GM23338 (cell line): ENCODE measurements at regions not wholly inside any gene's neighbourhood (a gene's known extent, or its start where the extent isn't known, plus 50 kb on each side); places are given as distances from the start of the nearest gene placed in this dataset.

Source experiments
- ATAC-seq: fragments of 200-7000 bp; cut with Tn5 transposase; 3 replicates; pipeline ENCODE4 v1.9.1; 2020
- DNase-seq: peaks from one replicate; pipeline ENCODE4 v3.0.0-alpha.2; 2015; ENCODE audit warnings: low spot score
- H2AFZ ChIP-seq: fragments of 200-600 bp; sonication (generic); 2 replicates; pipeline ENCODE4 v1.8.0; 2016; ENCODE audit warnings: antibody characterized with exemption, mild to moderate bottlenecking, moderate library complexity
- H3F3A ChIP-seq: fragments of 200-600 bp; sonication (generic); replicated peaks from 2 replicates; pipeline ENCODE4 v1.8.0; 2017; ENCODE audit warnings: antibody characterized with exemption, mixed run types, low read depth
- H3K27ac ChIP-seq: fragments of 200-600 bp; sonication (generic); 2 replicates; pipeline ENCODE4 v1.6.1; 2016; ENCODE audit warnings: low read depth
- H3K27me3 ChIP-seq: fragments of 200-600 bp; sonication (generic); 2 replicates; pipeline ENCODE4 v1.8.0; 2016; ENCODE audit warnings: mild to moderate bottlenecking, mixed run types, moderate library complexity; ENCODE audit not compliant: insufficient read depth
- H3K36me3 ChIP-seq: fragments of 200-600 bp; sonication (generic); 2 replicates; pipeline ENCODE4 v1.8.0; 2016; ENCODE audit warnings: mild to moderate bottlenecking; ENCODE audit not compliant: insufficient read depth
- H3K4me1 ChIP-seq: fragments of 200-600 bp; sonication (generic); 2 replicates; pipeline ENCODE4 v1.8.0; 2016; ENCODE audit warnings: mild to moderate bottlenecking, moderate library complexity; ENCODE audit not compliant: insufficient read depth
- H3K4me2 ChIP-seq: fragments of 200-600 bp; sonication (generic); 2 replicates; pipeline ENCODE4 v1.7.1; 2017; ENCODE audit warnings: mixed run types
- H3K4me3 ChIP-seq: fragments of 200-600 bp; sonication (generic); 2 replicates; pipeline ENCODE4 v1.6.1; 2016; ENCODE audit warnings: mixed run types
- H3K79me2 ChIP-seq: fragments of 200-600 bp; sonication (generic); replicated peaks from 2 replicates; pipeline ENCODE4 v1.8.0; 2017; ENCODE audit warnings: mild to moderate bottlenecking; ENCODE audit not compliant: insufficient read depth
- H3K9me2 ChIP-seq: fragments of 200-600 bp; sonication (generic); 2 replicates; pipeline ENCODE4 v1.8.0; 2017; ENCODE audit not compliant: insufficient read depth
- H4K20me1 ChIP-seq: fragments of 200-600 bp; sonication (generic); replicated peaks from 2 replicates; pipeline ENCODE4 v1.8.0; 2017; ENCODE audit warnings: mild to moderate bottlenecking; ENCODE audit not compliant: insufficient read depth
- H3K27ac Mint-ChIP-seq: 2 replicates; pipeline ENCODE4 v1.8.0; 2020; ENCODE audit warnings: inconsistent platforms, mild to moderate bottlenecking, moderate library complexity, mixed read lengths
- H3K27me3 Mint-ChIP-seq: 3 replicates; pipeline ENCODE4 v1.8.0; 2022; ENCODE audit warnings: low read depth, mild to moderate bottlenecking, moderate library complexity, mixed read lengths, inconsistent platforms; ENCODE audit not compliant: insufficient read depth, poor library complexity
- H3K36me3 Mint-ChIP-seq: 3 replicates; pipeline ENCODE4 v1.8.0; 2021; ENCODE audit warnings: low read depth, mild to moderate bottlenecking, inconsistent platforms, moderate library complexity, mixed read lengths
- H3K4me1 Mint-ChIP-seq: 3 replicates; pipeline ENCODE4 v1.8.0; 2020; ENCODE audit warnings: mild to moderate bottlenecking, inconsistent platforms, mixed read lengths
- H3K4me3 Mint-ChIP-seq: 3 replicates; pipeline ENCODE4 v1.8.0; 2021; ENCODE audit warnings: moderate library complexity, mild to moderate bottlenecking, inconsistent platforms, mixed read lengths
- H3K9me3 Mint-ChIP-seq: 3 replicates; pipeline ENCODE4 v1.8.0; 2020; ENCODE audit warnings: moderate library complexity, mild to moderate bottlenecking, inconsistent platforms, mixed read lengths
- CREB1 ChIP-seq: fragments of 250-450 bp; sonication (Bioruptor Pico); IDR thresholded peaks from 2 replicates; pipeline ENCODE4 v1.5.0; 2020; ENCODE audit warnings: low read depth, mild to moderate bottlenecking, moderate library complexity
- ETS1 ChIP-seq: IDR thresholded peaks from 2 replicates; pipeline ENCODE4 v1.6.1; 2016; ENCODE audit warnings: antibody characterized with exemption
- EZH2 ChIP-seq: fragments of 200-600 bp; sonication (generic); IDR thresholded peaks from one replicate; pipeline ENCODE4 v1.8.0; 2017; ENCODE audit warnings: antibody characterized with exemption, mild to moderate bottlenecking, low read depth; ENCODE audit not compliant: unreplicated experiment
- EZH2phosphoT487 ChIP-seq: fragments of 200-600 bp; sonication (generic); IDR thresholded peaks from one replicate; pipeline ENCODE4 v1.8.1; 2018; ENCODE audit warnings: antibody characterized with exemption; ENCODE audit not compliant: unreplicated experiment
- JUNB ChIP-seq: IDR thresholded peaks from one replicate; pipeline ENCODE4 v1.6.1; 2016; ENCODE audit warnings: antibody characterized with exemption; ENCODE audit not compliant: unreplicated experiment
- NANOG ChIP-seq: IDR thresholded peaks from 2 replicates; pipeline ENCODE4 v1.6.1; 2016; ENCODE audit warnings: antibody characterized with exemption, borderline replicate concordance
- POLR2AphosphoS5 ChIP-seq: IDR thresholded peaks from 2 replicates; pipeline ENCODE4 v1.6.1; 2016; ENCODE audit warnings: antibody characterized with exemption, low read depth
- STAT1 ChIP-seq: IDR thresholded peaks from one replicate; pipeline ENCODE4 v1.6.1; 2016; ENCODE audit warnings: antibody characterized with exemption; ENCODE audit not compliant: unreplicated experiment
- ZNF114 ChIP-seq: fragments of 250-450 bp; sonication (Bioruptor Pico); IDR thresholded peaks from 2 replicates; pipeline ENCODE4 v1.5.0; 2020; ENCODE audit warnings: mild to moderate bottlenecking, moderate library complexity
- ZNF331 ChIP-seq: fragments of 250-450 bp; sonication (Bioruptor Pico); IDR thresholded peaks from 2 replicates; pipeline ENCODE4 v1.5.0; 2020; ENCODE audit warnings: low read depth, mild to moderate bottlenecking, moderate library complexity
- ZNF462 ChIP-seq: fragments of 250-450 bp; sonication (Bioruptor Pico); IDR thresholded peaks from 2 replicates; pipeline ENCODE4 v1.5.0; 2020; ENCODE audit warnings: mild to moderate bottlenecking, moderate library complexity
- TF ChIP-seq, protein P1 (sequence below), 2 experiments: fragments of 200-600 bp in 1 of 2; sonication (generic) in 1 of 2; conservative IDR thresholded peaks; 2 replicates each; pipeline versions ENCODE4 v1.5.1 to v1.6.1; 2016 to 2017; ENCODE audit warnings: antibody characterized with exemption in 2 of 2, low read depth in 2 of 2, mild to moderate bottlenecking in 2 of 2, moderate library complexity in 1 of 2
- TF ChIP-seq, protein P2 (sequence below): IDR thresholded peaks from one replicate; pipeline ENCODE4 v1.6.1; 2018; ENCODE audit warnings: antibody characterized with exemption; ENCODE audit not compliant: unreplicated experiment

DNA sequence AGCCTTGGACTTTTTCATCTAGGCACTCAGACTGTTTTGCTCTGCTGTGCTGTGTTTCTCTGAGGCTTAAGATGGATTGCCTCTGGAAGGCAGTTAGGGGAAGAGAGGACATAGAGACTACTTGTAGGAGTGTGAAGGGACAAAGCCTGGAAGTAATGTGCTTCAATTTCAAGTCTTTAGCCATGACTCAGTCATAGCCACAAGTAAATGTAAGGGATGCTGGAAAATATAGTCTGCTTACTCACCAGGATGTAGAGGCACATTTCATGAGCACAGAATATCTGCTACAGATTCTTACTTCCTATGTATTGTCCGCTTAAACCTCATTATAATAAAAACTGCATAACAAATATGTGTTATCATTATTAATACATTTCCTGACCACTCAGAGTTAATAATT, 794.3 kb upstream of the NOVA1 start:
- Histone ChIP-seq H2AFZ (no peak overlapping the region), H3K36me3 (no peaks in the 10 kb centered on the region), H3K4me2 (no peak overlapping the region), H3K4me3 (no peak overlapping the region), H3K27ac (no peak overlapping the region), H3K4me1 (no peaks in the 10 kb centered on the region), H4K20me1 (no peaks in the 10 kb centered on the region), H3K27me3 (no peaks in the 10 kb centered on the region), H3K79me2 (no peaks in the 10 kb centered on the region), H3K9me2 (no peaks in the 10 kb centered on the region), H3F3A (no peaks in the 10 kb centered on the region)
- Mint-ChIP-seq H3K27me3 (no peaks in the 10 kb centered on the region), H3K27ac (no peak overlapping the region), H3K36me3 (no peaks in the 10 kb centered on the region), H3K9me3 (no peaks in the 10 kb centered on the region), H3K4me1 (no peaks in the 10 kb centered on the region), H3K4me3 (no peak overlapping the region)
- ATAC-seq = no peak
- DNase-seq = no peak
- TF ChIP-seq NANOG = no peak
- TF ChIP-seq ZNF331 = no peak
- no peak for TF ChIP-seq ZNF462
- no peak for TF ChIP-seq CREB1 (CRISPR knock-in tag)
- TF ChIP-seq EZH2 = no peak
- TF ChIP-seq, protein P1, sequence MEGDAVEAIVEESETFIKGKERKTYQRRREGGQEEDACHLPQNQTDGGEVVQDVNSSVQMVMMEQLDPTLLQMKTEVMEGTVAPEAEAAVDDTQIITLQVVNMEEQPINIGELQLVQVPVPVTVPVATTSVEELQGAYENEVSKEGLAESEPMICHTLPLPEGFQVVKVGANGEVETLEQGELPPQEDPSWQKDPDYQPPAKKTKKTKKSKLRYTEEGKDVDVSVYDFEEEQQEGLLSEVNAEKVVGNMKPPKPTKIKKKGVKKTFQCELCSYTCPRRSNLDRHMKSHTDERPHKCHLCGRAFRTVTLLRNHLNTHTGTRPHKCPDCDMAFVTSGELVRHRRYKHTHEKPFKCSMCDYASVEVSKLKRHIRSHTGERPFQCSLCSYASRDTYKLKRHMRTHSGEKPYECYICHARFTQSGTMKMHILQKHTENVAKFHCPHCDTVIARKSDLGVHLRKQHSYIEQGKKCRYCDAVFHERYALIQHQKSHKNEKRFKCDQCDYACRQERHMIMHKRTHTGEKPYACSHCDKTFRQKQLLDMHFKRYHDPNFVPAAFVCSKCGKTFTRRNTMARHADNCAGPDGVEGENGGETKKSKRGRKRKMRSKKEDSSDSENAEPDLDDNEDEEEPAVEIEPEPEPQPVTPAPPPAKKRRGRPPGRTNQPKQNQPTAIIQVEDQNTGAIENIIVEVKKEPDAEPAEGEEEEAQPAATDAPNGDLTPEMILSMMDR (conservative IDR thresholded peaks at IDR 0.05; ENCODE audit: low read depth in 2 of 2) = no peak
- no peak for TF ChIP-seq JUNB
- no peak for TF ChIP-seq ZNF114
- TF ChIP-seq POLR2AphosphoS5 = no peak
- TF ChIP-seq, protein P2, sequence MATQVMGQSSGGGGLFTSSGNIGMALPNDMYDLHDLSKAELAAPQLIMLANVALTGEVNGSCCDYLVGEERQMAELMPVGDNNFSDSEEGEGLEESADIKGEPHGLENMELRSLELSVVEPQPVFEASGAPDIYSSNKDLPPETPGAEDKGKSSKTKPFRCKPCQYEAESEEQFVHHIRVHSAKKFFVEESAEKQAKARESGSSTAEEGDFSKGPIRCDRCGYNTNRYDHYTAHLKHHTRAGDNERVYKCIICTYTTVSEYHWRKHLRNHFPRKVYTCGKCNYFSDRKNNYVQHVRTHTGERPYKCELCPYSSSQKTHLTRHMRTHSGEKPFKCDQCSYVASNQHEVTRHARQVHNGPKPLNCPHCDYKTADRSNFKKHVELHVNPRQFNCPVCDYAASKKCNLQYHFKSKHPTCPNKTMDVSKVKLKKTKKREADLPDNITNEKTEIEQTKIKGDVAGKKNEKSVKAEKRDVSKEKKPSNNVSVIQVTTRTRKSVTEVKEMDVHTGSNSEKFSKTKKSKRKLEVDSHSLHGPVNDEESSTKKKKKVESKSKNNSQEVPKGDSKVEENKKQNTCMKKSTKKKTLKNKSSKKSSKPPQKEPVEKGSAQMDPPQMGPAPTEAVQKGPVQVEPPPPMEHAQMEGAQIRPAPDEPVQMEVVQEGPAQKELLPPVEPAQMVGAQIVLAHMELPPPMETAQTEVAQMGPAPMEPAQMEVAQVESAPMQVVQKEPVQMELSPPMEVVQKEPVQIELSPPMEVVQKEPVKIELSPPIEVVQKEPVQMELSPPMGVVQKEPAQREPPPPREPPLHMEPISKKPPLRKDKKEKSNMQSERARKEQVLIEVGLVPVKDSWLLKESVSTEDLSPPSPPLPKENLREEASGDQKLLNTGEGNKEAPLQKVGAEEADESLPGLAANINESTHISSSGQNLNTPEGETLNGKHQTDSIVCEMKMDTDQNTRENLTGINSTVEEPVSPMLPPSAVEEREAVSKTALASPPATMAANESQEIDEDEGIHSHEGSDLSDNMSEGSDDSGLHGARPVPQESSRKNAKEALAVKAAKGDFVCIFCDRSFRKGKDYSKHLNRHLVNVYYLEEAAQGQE = no peak
- no peak for TF ChIP-seq EZH2phosphoT487
- TF ChIP-seq STAT1 = no peak
- no peak for TF ChIP-seq ETS1
